Neuronal stem cell (in vitro differentiated cells): ENCODE measurements at regions not wholly inside any gene's neighbourhood (a gene's known extent, or its start where the extent isn't known, plus 50 kb on each side); places are given as distances from the start of the nearest gene placed in this dataset.
"Not testable (repeated sequence)": the region's sequence is repeated elsewhere in the genome, so short reads cannot be mapped to it uniquely, and the experiment has no call there.

Experiments
- DNase-seq: peaks from one replicate; pipeline ENCODE4 v3.0.0-alpha.2; 2013; ENCODE audit warnings: low spot score
- H2AFZ ChIP-seq: one replicate; pipeline ENCODE4 v1.6.1; 2013; ENCODE audit warnings: mild to moderate bottlenecking, low read length, inconsistent platforms
- H2AK5ac ChIP-seq: 2 replicates; pipeline ENCODE4 v1.6.1; 2013; ENCODE audit warnings: low read depth, mild to moderate bottlenecking, inconsistent platforms, low read length, moderate library complexity, mixed read lengths
- H2BK120ac ChIP-seq: 2 replicates; pipeline ENCODE4 v1.6.1; 2013; ENCODE audit warnings: low read depth, mild to moderate bottlenecking, inconsistent platforms, low read length, moderate library complexity, mixed read lengths
- H2BK12ac ChIP-seq: one replicate; pipeline ENCODE4 v1.6.1; 2013; ENCODE audit warnings: low read length, inconsistent platforms
- H2BK15ac ChIP-seq: 2 replicates; pipeline ENCODE4 v1.6.1; 2013; ENCODE audit warnings: mild to moderate bottlenecking, low read length, inconsistent platforms, mixed read lengths
- H2BK5ac ChIP-seq: one replicate; pipeline ENCODE4 v1.6.1; 2013; ENCODE audit warnings: inconsistent platforms, mild to moderate bottlenecking, low read length, moderate library complexity
- H3K14ac ChIP-seq: one replicate; pipeline ENCODE4 v1.6.1; 2013; ENCODE audit warnings: low read length, inconsistent platforms
- H3K18ac ChIP-seq: 2 replicates; pipeline ENCODE4 v1.6.1; 2013; ENCODE audit warnings: low read length, inconsistent platforms
- H3K23ac ChIP-seq: 2 replicates; pipeline ENCODE4 v1.6.1; 2013; ENCODE audit warnings: low read depth, mild to moderate bottlenecking, mixed read lengths, low read length, inconsistent platforms; ENCODE audit not compliant: poor library complexity
- H3K27ac ChIP-seq: replicated peaks from 3 replicates; pipeline ENCODE4 v1.5.1; 2013; ENCODE audit warnings: low read length, inconsistent platforms
- H3K27me3 ChIP-seq, 3 experiments: 2 replicates each; pipeline ENCODE4 v1.6.1; 2013; ENCODE audit warnings: low read length in 3 of 3, mild to moderate bottlenecking in 2 of 3, inconsistent platforms in 1 of 3, low read depth in 1 of 3, mixed read lengths in 1 of 3, moderate library complexity in 1 of 3; ENCODE audit not compliant: control insufficient read depth in 3 of 3, insufficient read depth in 3 of 3
- H3K36me3 ChIP-seq, 2 donors: replicated peaks in 1 of 2; 2 replicates each; pipeline ENCODE4 v1.6.1; 2013; ENCODE audit warnings: low read length in 2 of 2; ENCODE audit not compliant: control insufficient read depth in 2 of 2, insufficient read depth in 2 of 2
- H3K4ac ChIP-seq: 2 replicates; pipeline ENCODE4 v1.6.1; 2013; ENCODE audit warnings: inconsistent platforms, mild to moderate bottlenecking, low read length, moderate library complexity
- H3K4me1 ChIP-seq, 2 donors: 1 replicate in 1 of 2; 2 replicates in 1 of 2; pipeline ENCODE4 v1.6.1; 2013; ENCODE audit warnings: low read length in 2 of 2, low read depth in 1 of 2; ENCODE audit not compliant: control insufficient read depth in 2 of 2, insufficient read depth in 1 of 2
- H3K4me2 ChIP-seq: one replicate; pipeline ENCODE4 v1.6.1; 2013; ENCODE audit warnings: mild to moderate bottlenecking, low read length, inconsistent platforms; ENCODE audit not compliant: insufficient read depth, poor library complexity, severe bottlenecking
- H3K4me3 ChIP-seq, 2 donors: 2 replicates each; pipeline ENCODE4 v1.5.1; 2013; ENCODE audit warnings: low read length in 2 of 2, mild to moderate bottlenecking in 2 of 2, inconsistent platforms in 1 of 2, moderate library complexity in 1 of 2
- H3K79me1 ChIP-seq: one replicate; pipeline ENCODE4 v1.6.1; 2013; ENCODE audit warnings: low read depth, mild to moderate bottlenecking, inconsistent platforms, low read length, moderate library complexity
- H3K9ac ChIP-seq: one replicate; pipeline ENCODE4 v1.6.1; 2013; ENCODE audit warnings: mild to moderate bottlenecking, low read depth, low read length, inconsistent platforms; ENCODE audit not compliant: poor library complexity
- H3K9me3 ChIP-seq, 2 donors: replicated peaks in 1 of 2; 2 replicates each; pipeline versions ENCODE3 to v1.6.1; 2013; ENCODE audit warnings: low read length in 2 of 2, mild to moderate bottlenecking in 2 of 2, inconsistent platforms in 1 of 2, low read depth in 1 of 2, mixed read lengths in 1 of 2, moderate library complexity in 1 of 2; ENCODE audit not compliant: control insufficient read depth in 2 of 2, insufficient read depth in 1 of 2
- H4K8ac ChIP-seq: one replicate; pipeline ENCODE4 v1.6.1; 2013; ENCODE audit warnings: low read depth, mild to moderate bottlenecking, inconsistent platforms, low read length, moderate library complexity
- H4K91ac ChIP-seq: one replicate; pipeline ENCODE4 v1.6.1; 2013; ENCODE audit warnings: low read length, low read depth, mild to moderate bottlenecking, inconsistent platforms; ENCODE audit not compliant: poor library complexity
- WGBS, 2 donors: extraction: QIAGEN DNeasy Blood & Tissue Kit; methylation state at CpG; one replicate each; pipeline ENCODE4 v1.1.7; 2013; ENCODE audit warnings: missing lambda C conversion rate in 2 of 2, mixed read lengths in 1 of 2; ENCODE audit not compliant: insufficient read length in 2 of 2, insufficient replicate concordance in 1 of 2; ENCODE audit errors: extremely low coverage in 2 of 2; 5-methylcytosine and 5-hydroxymethylcytosine counted together

GRCh38 chr2:192899466-192899865 lies 704.7 kb upstream of the TMEFF2 start:
- H2BK12ac ChIP-seq, result no peak overlapping the region
- no peak overlapping the region for H2BK15ac ChIP-seq
- H3K14ac ChIP-seq, result no peak overlapping the region
- no peak overlapping the region for H3K4me3 ChIP-seq
- H3K23ac ChIP-seq, result no peak overlapping the region
- no peak overlapping the region for H3K4me2 ChIP-seq
- H3K36me3 ChIP-seq, result no peaks in the 10 kb centered on the region
- H3K27ac ChIP-seq, result no peak overlapping the region
- no peak overlapping the region for H3K4ac ChIP-seq
- no peak overlapping the region for H4K8ac ChIP-seq
- no peak overlapping the region for H2BK120ac ChIP-seq
- H3K79me1 ChIP-seq, result no peaks in the 10 kb centered on the region
- no CpG with 5 or more reads among the region's 3 CpGs for WGBS, 2 donors
- H3K9ac ChIP-seq, result no peak overlapping the region
- H4K91ac ChIP-seq, result no peak overlapping the region
- H3K9me3 ChIP-seq, result no peaks in the 10 kb centered on the region
- H2BK5ac ChIP-seq, result no peak overlapping the region
- no peak overlapping the region for H3K18ac ChIP-seq
- H3K4me1 ChIP-seq, result no peaks in the 10 kb centered on the region
- no peaks in the 10 kb centered on the region for H3K27me3 ChIP-seq
- DNase-seq, result no peak
- no peak overlapping the region for H2AFZ ChIP-seq
- no peak overlapping the region for H2AK5ac ChIP-seq

GRCh38 chr2:192893976-192894375 lies 699.2 kb upstream of the TMEFF2 start:
- H3K23ac ChIP-seq, H2AFZ ChIP-seq, H3K4me2 ChIP-seq, H3K4me1 ChIP-seq, H2BK15ac ChIP-seq, H3K36me3 ChIP-seq, H4K91ac ChIP-seq, H3K4ac ChIP-seq, H3K18ac ChIP-seq, DNase-seq, H3K27me3 ChIP-seq, H2AK5ac ChIP-seq, H3K9me3 ChIP-seq, H2BK5ac ChIP-seq, H3K9ac ChIP-seq, H3K14ac ChIP-seq, H3K4me3 ChIP-seq, H2BK120ac ChIP-seq, H3K79me1 ChIP-seq, H4K8ac ChIP-seq, H2BK12ac ChIP-seq, H3K27ac ChIP-seq: not testable (repeated sequence)
- no CpG with 5 or more reads among the region's 29 CpGs for WGBS, 2 donors

GRCh38 chr2:192888109-192888508 lies 693.4 kb upstream of the TMEFF2 start:
- H3K4me3 ChIP-seq, result no peak overlapping the region
- no peak overlapping the region for H4K8ac ChIP-seq
- no peak overlapping the region for H2BK5ac ChIP-seq
- no peak overlapping the region for H2AFZ ChIP-seq
- no peak for DNase-seq
- no peak overlapping the region for H3K27ac ChIP-seq
- H3K23ac ChIP-seq, result no peak overlapping the region
- no peaks in the 10 kb centered on the region for H3K9me3 ChIP-seq
- H3K79me1 ChIP-seq, result no peaks in the 10 kb centered on the region
- H3K9ac ChIP-seq, result no peak overlapping the region
- no peak overlapping the region for H2BK120ac ChIP-seq
- H3K18ac ChIP-seq, result no peak overlapping the region
- H3K27me3 ChIP-seq, result no peaks in the 10 kb centered on the region
- H3K4ac ChIP-seq, result no peak overlapping the region
- H3K36me3 ChIP-seq, result no peaks in the 10 kb centered on the region
- H4K91ac ChIP-seq, result no peak overlapping the region
- H2BK15ac ChIP-seq, result no peak overlapping the region
- no peak overlapping the region for H2AK5ac ChIP-seq
- no peak overlapping the region for H3K4me2 ChIP-seq
- no peak overlapping the region for H3K14ac ChIP-seq
- H2BK12ac ChIP-seq, result no peak overlapping the region
- H3K4me1 ChIP-seq, result no peaks in the 10 kb centered on the region

GRCh38 chr2:192887337-192887736 lies 692.6 kb upstream of the TMEFF2 start:
- Histone ChIP-seq H3K14ac (no peak overlapping the region), H3K79me1 (no peaks in the 10 kb centered on the region), H2BK5ac (no peak overlapping the region), H2AFZ (no peak overlapping the region), H3K27me3 (no peaks in the 10 kb centered on the region), H2BK120ac (no peak overlapping the region), H2AK5ac (no peak overlapping the region), H3K9me3 (no peaks in the 10 kb centered on the region), H3K18ac (no peak overlapping the region), H3K23ac (no peak overlapping the region), H2BK15ac (no peak overlapping the region), H4K8ac (no peak overlapping the region), H3K4me2 (no peak overlapping the region), H3K4me1 (no peaks in the 10 kb centered on the region), H3K4ac (no peak overlapping the region), H3K9ac (no peak overlapping the region), H3K27ac (no peak overlapping the region), H3K36me3 (no peaks in the 10 kb centered on the region), H4K91ac (no peak overlapping the region), H2BK12ac (no peak overlapping the region), H3K4me3 (no peak overlapping the region)
- no CpG with 5 or more reads among the region's 1 CpG for WGBS, 2 donors
- DNase-seq, result no peak
